Activated T-helper 2 cell treated with anti-CD3 and anti-CD28 coated beads, Interferon-gamma antibody, Interleukin-2, Interleukin-4, amounts not matched to agents 10 μg/mL and 5 μg/mL and 100 μg/mL, durations not matched to agents 14 hours and 24 hours and 36 hours (primary cell): ENCODE measurements at regions not wholly inside any gene's neighbourhood (a gene's known extent, or its start where the extent isn't known, plus 50 kb on each side); places are given as distances from the start of the nearest gene placed in this dataset.
A peak's percentile ranks its signal among the peaks of the same experiment; 100 is the strongest.
"Not testable (repeated sequence)": the region's sequence is repeated elsewhere in the genome, so short reads cannot be mapped to it uniquely, and the experiment has no call there.

Experiments used
- DNase-seq: peaks from one replicate; pipeline ENCODE4 v3.0.0; 2021; ENCODE audit warnings: low spot score
- H3K27ac Mint-ChIP-seq: one replicate; pipeline ENCODE4 v1.8.0; 2021; ENCODE audit warnings: mixed read lengths
- H3K27me3 Mint-ChIP-seq: one replicate; pipeline ENCODE4 v1.8.0; 2021; ENCODE audit warnings: low read depth, mixed read lengths
- H3K36me3 Mint-ChIP-seq: one replicate; pipeline ENCODE4 v1.8.0; 2021; ENCODE audit warnings: low read depth, mixed read lengths
- H3K4me1 Mint-ChIP-seq: one replicate; pipeline ENCODE4 v1.8.0; 2021; ENCODE audit warnings: low read depth, mixed read lengths
- H3K4me3 Mint-ChIP-seq: one replicate; pipeline ENCODE4 v1.8.0; 2021; ENCODE audit warnings: low read depth, mild to moderate bottlenecking, moderate library complexity, mixed read lengths
- H3K9me3 Mint-ChIP-seq: one replicate; pipeline ENCODE4 v1.8.0; 2021; ENCODE audit warnings: mixed read lengths
- intact Hi-C: fragments of 100-400 bp; cut with micrococcal nuclease; formaldehyde crosslinking; loops from one replicate; pipeline ENCODE4 v1.15.1; 2023

DNA sequence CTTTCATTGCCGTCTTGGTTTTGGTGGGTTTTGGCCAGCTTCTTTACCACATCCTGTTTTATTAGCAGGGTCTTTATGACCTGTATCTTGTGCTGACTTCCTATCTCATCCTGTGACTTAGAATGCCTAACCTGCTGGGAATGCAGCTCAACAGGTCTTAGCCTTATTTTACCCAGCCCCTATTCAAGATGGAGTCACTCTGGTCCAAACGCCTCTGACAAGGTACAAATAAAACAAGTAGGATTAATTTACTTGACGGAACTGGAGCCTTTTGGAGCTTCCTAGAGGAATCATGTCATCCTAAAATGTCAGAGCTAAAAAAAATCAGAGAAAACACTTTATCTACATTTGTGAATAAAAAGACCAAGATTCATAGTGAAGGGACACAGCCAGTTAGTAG is 66.2 kb upstream of the ATXN3L start:
- Mint-ChIP-seq H3K4me1 (peaks cover 7% of the 10 kb centered on the region), H3K27me3 (no peaks in the 10 kb centered on the region), H3K36me3 (no peaks in the 10 kb centered on the region), H3K9me3 (peaks cover 9% of the 10 kb centered on the region), H3K27ac (no peak overlapping the region), H3K4me3 (no peak overlapping the region)
- DNase-seq = no peak
- intact Hi-C loops = no loop called here

DNA sequence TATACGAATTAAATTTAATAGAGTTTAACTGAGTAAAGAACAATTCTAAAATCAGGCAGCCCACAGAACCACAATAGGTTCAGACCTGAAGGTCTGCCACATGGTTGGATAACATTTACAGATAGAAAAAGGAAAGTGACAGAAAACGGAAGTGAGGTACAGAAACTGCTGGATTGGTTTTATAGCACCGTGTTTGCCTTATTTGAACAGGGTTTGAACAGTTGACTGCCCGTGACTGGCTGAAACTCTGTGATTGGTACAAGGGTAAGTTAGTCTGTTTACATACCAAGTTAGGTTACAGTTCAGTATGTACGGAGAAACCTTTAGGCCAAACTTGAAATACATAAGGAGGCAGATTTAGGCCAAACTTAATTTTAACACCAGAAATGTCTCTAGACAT is 64.1 kb upstream of the ATXN3L start:
- H3K4me3 Mint-ChIP-seq = no peak overlapping the region
- H3K9me3 Mint-ChIP-seq = no peaks in the 10 kb centered on the region
- intact Hi-C loops = no loop called here
- H3K4me1 Mint-ChIP-seq = peaks cover 14% of the 10 kb centered on the region
- no peaks in the 10 kb centered on the region for H3K36me3 Mint-ChIP-seq
- H3K27me3 Mint-ChIP-seq = no peaks in the 10 kb centered on the region
- DNase-seq = no peak
- H3K27ac Mint-ChIP-seq = no peak overlapping the region

DNA sequence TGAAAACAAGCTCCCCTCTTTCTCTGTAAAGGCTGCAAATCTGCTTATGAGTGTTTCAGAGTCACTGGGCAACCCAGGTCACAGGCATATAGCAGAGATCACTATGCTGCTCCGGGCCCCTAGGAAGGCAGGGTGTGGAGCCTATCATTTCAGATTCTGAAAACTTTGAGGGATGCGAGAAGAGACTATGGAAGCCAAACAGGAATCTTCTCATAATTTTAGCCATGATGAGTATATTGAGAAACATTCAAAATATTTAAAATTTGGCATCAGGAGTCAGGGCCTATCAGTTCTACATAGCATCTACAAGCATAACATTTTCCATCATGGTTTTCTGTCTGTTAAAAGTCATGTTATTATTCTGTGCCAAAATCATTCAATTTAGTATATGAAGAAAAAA is 61.7 kb upstream of the ATXN3L start:
- no peak overlapping the region for H3K4me3 Mint-ChIP-seq
- no peaks in the 10 kb centered on the region for H3K27me3 Mint-ChIP-seq
- peaks cover 22% of the 10 kb centered on the region for H3K4me1 Mint-ChIP-seq
- no peak overlapping the region for H3K27ac Mint-ChIP-seq
- intact Hi-C loops = no loop called here
- no peaks in the 10 kb centered on the region for H3K9me3 Mint-ChIP-seq
- no peak for DNase-seq
- no peaks in the 10 kb centered on the region for H3K36me3 Mint-ChIP-seq

DNA sequence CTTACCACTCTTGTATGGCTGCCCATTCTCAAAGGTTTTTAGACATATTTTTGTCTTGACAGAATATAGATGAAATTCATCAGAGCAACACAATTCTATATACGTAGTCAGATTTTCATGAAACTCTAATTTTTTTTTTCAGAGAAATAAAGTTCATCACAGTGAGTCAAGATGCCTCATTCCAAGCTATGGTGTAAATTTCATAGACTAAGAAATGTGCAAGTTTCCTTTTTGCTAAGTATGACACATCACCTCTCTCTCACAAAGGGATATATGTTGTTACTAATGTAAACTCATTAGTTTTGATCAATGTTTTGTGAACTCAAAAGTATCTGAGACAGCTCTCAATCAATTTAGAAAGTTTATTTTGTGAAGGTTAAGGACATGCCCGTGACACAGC is 60.4 kb upstream of the ATXN3L start:
- no peak overlapping the region for H3K4me3 Mint-ChIP-seq

DNA sequence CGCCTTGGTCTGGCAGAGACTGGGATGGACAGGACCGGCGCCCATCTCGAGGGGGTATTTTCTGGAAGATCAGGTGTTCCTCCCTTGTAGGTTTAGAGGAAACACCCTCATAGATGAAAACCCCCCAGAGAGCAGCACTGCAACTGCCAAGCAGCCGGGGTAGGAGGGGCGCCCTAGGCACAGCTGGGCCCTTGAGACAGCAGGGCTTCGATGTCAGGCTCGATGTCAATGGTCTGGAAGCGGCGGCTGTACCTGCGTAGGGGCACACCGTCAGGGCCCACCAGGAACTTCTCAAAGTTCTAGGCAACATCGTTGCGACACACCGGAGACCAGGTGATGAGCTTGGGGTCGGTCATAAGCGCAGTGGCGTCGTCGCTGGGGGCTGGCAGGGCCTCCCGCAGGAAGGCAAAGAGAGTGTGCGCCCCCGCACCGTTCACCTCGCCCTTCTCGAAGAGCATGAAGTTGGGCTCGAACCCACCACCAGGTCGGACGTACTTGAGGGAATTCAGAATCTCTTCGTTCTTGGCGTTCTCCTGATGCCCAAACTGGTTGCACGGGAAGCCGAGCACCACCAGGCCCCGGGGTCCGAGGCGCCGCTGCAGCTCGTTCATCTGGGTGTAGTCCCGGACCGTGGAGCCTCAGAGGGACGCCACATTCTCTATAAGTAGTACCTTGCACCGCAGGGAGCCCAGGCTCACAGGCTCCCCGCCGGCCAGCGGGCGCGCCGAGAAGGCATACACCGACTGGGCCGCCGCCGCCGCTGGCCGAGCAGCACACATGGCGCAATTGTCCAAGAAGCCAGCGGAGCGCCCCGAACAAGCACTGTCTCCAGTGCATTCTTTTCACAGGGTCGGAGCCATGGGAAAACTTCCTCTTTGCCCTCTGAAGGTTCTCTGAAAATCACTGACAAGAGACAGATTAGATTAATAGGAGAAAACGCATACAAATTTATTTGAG is 59.0 kb upstream of the ATXN3L start:
- intact Hi-C loops = loop anchor here (10.0 kb wide), 2 partner anchors 96 to 374 kb away; no protein-coding TSS in a partner anchor
- H3K9me3 Mint-ChIP-seq, H3K36me3 Mint-ChIP-seq, H3K27ac Mint-ChIP-seq, H3K4me3 Mint-ChIP-seq, H3K27me3 Mint-ChIP-seq: not testable (repeated sequence)
- H3K4me1 Mint-ChIP-seq = peaks cover 27% of the 10 kb centered on the region
- peak; percentile 8 for DNase-seq

More for the DNA sequence above, 60.4 kb upstream of the ATXN3L start:
- intact Hi-C loops = no loop called here
- H3K4me1 Mint-ChIP-seq = peaks cover 22% of the 10 kb centered on the region
- DNase-seq = no peak
- H3K27me3 Mint-ChIP-seq = no peaks in the 10 kb centered on the region
- peak overlapping the region; percentile 87 for H3K27ac Mint-ChIP-seq
- H3K36me3 Mint-ChIP-seq = no peaks in the 10 kb centered on the region
- H3K9me3 Mint-ChIP-seq = no peaks in the 10 kb centered on the region

DNA sequence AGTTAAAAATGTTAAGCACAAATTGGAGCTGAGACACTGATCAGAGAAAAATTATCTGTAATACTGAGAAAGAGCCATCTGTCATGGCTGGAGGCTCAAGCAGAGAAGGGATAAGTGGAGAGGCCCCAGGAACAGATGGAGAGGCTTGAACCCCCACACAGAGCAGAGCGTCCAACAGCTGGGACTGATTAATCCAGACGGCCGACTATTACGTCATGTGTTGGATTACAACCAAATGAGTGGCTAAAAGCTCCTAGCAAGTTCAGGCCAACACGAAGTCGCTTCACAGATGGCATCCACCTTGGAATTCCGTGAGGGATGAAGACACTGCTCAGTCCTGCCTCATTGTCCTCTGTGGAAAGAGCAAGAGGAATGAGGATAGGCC is 57.7 kb upstream of the ATXN3L start:
- Mint-ChIP-seq H3K9me3 (no peaks in the 10 kb centered on the region), H3K4me1 (peaks cover 36% of the 10 kb centered on the region), H3K4me3 (no peak overlapping the region), H3K27ac (peak overlapping the region; percentile 11), H3K36me3 (no peaks in the 10 kb centered on the region), H3K27me3 (no peaks in the 10 kb centered on the region)
- intact Hi-C loops = loop anchor here (10.0 kb wide), 2 partner anchors 97 to 373 kb away; no protein-coding TSS in a partner anchor
- no peak for DNase-seq

DNA sequence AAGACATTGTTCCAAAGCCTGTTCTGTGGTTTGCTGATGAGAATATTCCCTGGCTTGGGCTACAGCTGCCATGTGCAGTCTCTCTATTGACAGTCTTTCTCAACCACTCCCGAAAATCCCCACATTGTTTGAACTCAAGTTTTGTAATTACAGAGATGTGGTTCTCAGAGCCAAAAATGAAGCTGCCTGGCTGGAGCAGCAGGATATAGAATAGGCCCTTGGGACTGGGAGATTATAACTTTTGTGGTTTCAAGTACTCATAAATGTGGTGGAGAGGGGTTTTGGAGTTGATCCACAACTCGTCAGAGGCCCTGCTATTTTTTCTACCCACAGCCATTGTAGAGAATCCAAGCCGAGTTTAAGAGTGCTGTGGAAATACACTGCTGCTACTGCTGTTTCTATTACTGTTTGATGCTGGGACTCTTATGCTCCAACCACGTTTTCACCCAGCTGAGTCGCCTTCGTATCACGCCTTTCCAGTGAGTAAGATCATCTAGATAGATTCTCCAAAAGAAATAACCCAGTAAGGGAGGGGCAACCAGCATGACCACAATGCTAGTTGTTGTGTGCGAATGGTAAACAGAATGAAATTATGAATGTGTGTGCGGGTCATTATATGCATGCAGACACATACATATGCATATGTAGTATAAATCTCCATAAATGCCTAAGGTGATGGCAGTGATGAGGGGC is 57.1 kb upstream of the ATXN3L start:
- Mint-ChIP-seq H3K27ac (peak overlapping the region; percentile 11), H3K9me3 (no peaks in the 10 kb centered on the region), H3K36me3 (no peaks in the 10 kb centered on the region), H3K4me3 (no peak overlapping the region), H3K4me1 (peaks cover 36% of the 10 kb centered on the region), H3K27me3 (no peaks in the 10 kb centered on the region)
- intact Hi-C loops = loop anchor here (10.0 kb wide), 2 partner anchors 98 to 372 kb away; no protein-coding TSS in a partner anchor
- no peak for DNase-seq

DNA sequence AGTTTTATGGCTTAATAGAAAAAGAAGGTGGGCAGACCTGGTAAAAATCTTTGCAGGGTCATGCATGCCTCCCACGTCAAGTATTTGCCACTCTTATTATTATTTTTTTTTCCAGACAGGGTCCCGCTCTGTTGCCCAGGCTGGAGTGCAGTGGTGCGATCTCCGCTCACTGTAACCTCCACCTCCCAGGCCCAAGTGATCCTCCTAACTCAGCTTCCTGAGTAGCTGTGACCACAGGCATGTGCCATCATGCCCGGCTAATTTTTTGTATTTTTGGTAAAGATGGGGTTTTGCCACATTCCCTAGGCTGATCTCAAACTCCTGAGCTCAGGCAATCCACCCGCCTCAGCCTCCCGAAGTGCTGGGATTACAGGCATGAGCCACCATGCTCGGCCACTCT is 55.7 kb upstream of the ATXN3L start:
- not testable (repeated sequence) for H3K4me3 Mint-ChIP-seq, H3K27me3 Mint-ChIP-seq, H3K9me3 Mint-ChIP-seq, H3K36me3 Mint-ChIP-seq, H3K27ac Mint-ChIP-seq, DNase-seq
- H3K4me1 Mint-ChIP-seq = peaks cover 34% of the 10 kb centered on the region
- intact Hi-C loops = loop anchor here (10.0 kb wide), 2 partner anchors 99 to 371 kb away; no protein-coding TSS in a partner anchor

DNA sequence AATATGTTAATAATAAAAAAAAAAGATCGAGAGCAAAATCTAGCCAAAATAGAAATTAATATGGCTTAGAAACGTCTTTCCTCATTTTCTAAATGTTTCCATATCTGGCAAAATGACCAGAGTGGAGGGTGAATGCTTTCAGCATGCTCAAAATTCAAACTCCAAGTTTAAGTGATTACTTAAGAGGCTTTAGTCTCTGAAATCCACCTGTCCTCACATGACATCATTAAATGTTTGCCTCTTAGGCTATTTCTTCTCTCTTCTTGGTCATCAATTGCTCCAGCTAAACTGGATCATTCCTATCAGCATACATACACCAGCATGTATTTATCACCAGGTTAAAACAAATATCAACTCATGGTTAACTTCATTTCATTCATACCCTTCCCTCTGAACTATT is 54.5 kb upstream of the ATXN3L start:
- no peak overlapping the region for H3K27ac Mint-ChIP-seq

DNA sequence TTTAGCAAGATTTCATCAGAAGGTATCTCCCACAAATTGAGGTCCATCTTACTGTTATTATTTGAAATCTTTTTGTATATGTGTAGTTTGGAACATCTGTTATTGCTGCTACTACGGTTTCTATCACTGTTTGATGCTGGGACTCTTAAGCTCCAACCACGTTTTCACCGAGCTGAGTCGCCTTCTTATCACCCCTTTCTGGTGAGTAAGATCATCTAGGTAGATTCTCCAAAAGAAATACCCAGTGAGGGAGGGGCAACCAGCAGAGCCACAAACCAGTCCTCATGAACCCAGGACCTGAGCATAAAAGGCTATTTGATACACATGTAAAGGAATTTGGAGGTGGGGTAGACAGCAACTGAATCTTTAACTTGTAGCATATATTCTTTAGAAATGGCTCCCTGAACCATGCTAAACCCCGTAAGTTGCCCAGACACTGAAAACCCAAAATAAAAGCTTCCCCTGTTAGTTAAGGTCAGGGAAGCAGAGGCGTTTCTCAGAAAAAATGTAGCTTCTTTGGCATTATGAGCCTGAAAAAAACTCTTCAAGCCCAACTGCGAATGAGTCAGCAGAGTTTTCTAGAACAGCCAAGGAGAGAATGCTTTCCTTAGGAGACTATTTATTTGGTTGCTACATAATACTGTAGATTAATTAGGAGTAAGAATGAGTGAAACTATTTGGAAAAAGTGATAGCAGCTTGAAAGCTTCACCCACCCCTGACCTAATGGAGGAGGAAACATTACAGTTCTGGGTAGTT is 53.8 kb upstream of the ATXN3L start:
- no peaks in the 10 kb centered on the region for H3K9me3 Mint-ChIP-seq
- no peak for DNase-seq

More for the DNA sequence above, 54.5 kb upstream of the ATXN3L start:
- Mint-ChIP-seq H3K4me3 (no peak overlapping the region), H3K4me1 (peaks cover 26% of the 10 kb centered on the region), H3K27me3 (no peaks in the 10 kb centered on the region), H3K9me3 (no peaks in the 10 kb centered on the region), H3K36me3 (no peaks in the 10 kb centered on the region)
- no peak for DNase-seq
- intact Hi-C loops = loop anchor here (5.0 to 10.0 kb wide), 3 partner anchors 100 to 370 kb away; no protein-coding TSS in a partner anchor

DNA sequence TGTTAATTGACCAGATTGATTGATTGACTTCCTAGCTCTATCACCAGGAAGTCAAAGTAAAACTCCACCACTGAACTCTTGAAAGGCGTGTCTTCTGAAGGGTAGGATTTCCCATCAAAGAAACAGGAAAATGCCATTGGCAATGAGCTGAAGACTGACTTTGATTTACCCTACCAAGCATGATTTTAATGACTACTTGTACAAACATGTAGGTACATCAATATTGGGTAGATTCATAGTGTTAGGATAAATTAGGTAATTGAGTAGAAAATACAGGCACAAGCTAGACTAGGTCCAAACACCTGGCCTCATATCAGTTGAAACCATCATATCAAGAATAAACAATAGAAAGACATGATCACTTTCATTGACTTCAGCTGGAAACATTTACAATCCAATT is 53.2 kb upstream of the ATXN3L start:
- Mint-ChIP-seq H3K27me3 (no peaks in the 10 kb centered on the region), H3K4me1 (peaks cover 24% of the 10 kb centered on the region), H3K9me3 (no peaks in the 10 kb centered on the region), H3K4me3 (no peak overlapping the region), H3K36me3 (no peaks in the 10 kb centered on the region), H3K27ac (peak overlapping the region; percentile 89)
- intact Hi-C loops = loop anchor here (2.0 to 10.0 kb wide), 4 partner anchors 102 to 368 kb away; no protein-coding TSS in a partner anchor
- DNase-seq = no peak

More for the DNA sequence above, 53.8 kb upstream of the ATXN3L start:
- Mint-ChIP-seq H3K27ac (peak overlapping the region; percentile 89), H3K36me3 (no peaks in the 10 kb centered on the region), H3K4me3 (peak overlapping the region; percentile 21), H3K27me3 (no peaks in the 10 kb centered on the region), H3K4me1 (peaks cover 26% of the 10 kb centered on the region)
- intact Hi-C loops = loop anchor here (2.0 to 10.0 kb wide), 4 partner anchors 101 to 369 kb away; no protein-coding TSS in a partner anchor

DNA sequence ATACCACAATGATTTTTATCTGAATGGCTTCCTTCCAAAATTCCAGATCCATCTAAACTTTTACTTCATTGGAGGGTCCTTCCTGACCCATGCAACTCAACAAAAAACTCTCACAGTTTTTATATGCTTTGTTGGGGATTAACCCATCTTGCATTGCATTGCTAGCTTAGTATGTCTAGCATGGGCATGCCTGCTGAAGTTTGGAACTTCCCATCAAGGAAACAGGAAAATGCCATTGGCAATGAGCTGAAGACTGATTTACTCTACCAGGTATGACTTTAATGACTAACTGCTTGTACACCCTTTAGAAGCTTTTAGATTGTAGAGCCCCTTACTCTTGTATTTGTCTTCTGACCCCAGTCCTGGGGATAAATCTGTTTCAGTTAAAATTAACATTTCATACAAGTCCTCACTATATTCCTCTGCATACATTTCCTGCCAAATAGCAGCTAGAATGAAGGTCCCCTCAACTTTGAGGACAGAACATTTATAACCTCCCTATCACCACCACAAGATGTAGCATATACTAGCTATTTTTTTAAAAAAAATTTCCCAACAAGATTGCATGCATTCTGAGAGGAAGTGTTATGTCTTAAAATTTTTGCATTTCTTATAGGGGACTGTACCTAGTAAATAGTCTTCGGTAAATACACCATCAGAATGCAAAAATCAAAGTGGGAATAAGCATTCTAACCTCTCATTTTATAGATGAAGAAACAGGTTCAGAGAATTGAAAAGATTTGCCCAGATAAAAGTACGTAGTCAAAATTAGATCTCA is 52.5 kb upstream of the ATXN3L start:
- H3K27me3 Mint-ChIP-seq = no peaks in the 10 kb centered on the region
- H3K4me3 Mint-ChIP-seq = no peak overlapping the region
- intact Hi-C loops = loop anchor here (2.0 to 10.0 kb wide), 4 partner anchors 102 to 368 kb away; no protein-coding TSS in a partner anchor
- no peak for DNase-seq
- H3K9me3 Mint-ChIP-seq = no peaks in the 10 kb centered on the region
- no peaks in the 10 kb centered on the region for H3K36me3 Mint-ChIP-seq
- H3K27ac Mint-ChIP-seq = no peak overlapping the region
- peaks cover 21% of the 10 kb centered on the region for H3K4me1 Mint-ChIP-seq
